Activated CD4-positive, alpha-beta T cell treated with anti-CD3 and anti-CD28 coated beads, Interleukin-2, amount 50 U/mL, for 16 hours (primary cell): ENCODE measurements at regions not wholly inside any gene's neighbourhood (a gene's known extent, or its start where the extent isn't known, plus 50 kb on each side); places are given as distances from the start of the nearest gene placed in this dataset.
"Not testable (repeated sequence)": the region's sequence is repeated elsewhere in the genome, so short reads cannot be mapped to it uniquely, and the experiment has no call there.

Experiments used
- DNase-seq: peaks from one replicate; pipeline ENCODE4 v3.0.0-alpha.2; 2020

DNA sequence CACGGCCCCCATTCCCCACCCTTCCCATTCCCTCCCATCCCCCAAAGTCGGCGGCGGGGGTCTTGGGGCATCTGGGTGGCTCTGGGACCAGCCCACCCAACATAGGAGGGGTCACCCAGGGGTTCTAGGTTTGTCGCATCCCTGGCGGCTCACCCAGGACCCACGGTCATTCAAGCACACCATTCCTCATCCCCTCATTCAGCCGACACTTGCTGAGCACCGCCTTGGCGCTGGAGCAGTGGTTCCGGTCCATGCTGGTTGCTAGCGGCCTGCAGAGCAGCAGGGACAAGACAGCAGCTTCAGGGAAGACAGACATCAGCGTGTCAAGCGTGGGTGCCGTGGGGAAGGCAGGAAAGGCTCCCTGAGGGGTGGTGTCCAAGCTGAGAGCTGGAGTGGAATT is 50.5 kb upstream of the OTOS start:
- DNase-seq: no peak

GRCh38 chr2:240192661-240193060 is 52.2 kb upstream of the OTOS start:
- no peak for DNase-seq

DNA sequence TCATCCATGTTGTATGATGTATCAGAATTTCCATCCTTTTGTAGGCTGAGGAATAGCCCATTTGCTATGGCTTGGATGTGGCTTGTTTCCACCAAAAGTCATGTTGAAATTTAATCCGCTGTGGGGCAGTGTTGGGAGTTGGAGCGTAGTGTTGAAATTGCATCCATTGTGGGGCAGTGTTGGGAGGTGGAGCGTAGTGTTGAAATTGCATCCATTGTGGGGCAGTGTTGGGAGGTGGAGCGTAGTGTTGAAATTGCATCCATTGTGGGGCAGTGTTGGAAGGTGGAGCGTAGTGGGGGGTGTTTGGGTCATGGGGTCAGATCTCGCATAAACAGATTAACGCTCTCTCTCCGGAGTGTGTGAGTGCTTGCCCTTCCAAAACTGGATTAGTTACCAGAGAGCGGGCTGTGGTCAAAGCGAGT is 53.9 kb upstream of the OTOS start:
- not testable (repeated sequence) for DNase-seq

- no peak for DNase-seq
Observed at GRCh38 chr2:240195316-240195861, 54.9 kb upstream of the OTOS start.

DNA sequence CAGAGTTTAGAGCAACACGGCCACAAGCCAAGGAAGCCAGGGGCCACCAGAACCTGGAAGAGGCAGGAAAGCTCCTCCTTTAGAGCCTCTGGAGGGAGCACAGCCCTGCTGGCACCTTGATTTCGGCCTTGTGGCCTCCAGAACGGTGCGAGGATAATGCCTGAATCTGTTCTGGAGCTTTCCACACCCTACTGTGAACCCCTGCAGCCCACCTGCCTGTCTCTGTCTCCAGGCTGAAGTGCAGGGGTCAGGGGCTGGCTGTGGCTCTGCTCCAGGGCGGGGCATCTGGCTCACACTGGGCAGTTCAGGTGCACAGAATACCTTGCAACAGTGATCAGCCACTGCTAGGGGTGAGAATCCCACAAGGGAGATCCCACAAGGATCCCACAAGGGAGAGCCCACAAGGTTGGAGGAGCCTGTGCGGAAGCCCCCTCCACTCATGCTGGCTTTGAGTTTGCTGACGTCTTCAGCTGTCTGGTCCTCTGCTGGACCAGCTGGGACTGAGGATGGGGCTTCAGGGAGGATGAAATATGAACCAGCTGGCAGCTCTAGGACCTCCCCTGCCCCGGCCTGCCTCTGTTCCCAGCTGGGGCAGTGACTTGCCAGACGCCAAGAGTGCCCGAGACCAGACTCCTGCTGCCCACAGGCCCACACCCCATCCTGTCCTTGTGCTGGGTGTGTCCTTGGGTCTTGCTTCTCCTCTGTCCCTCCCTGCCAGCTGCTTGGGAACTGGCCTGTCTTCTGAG is 56.4 kb upstream of the OTOS start:
- DNase-seq: no peak

- DNase-seq: no peak
Observed at GRCh38 chr2:240197462-240198139, 57.1 kb upstream of the OTOS start.

- DNase-seq: no peak
Observed at GRCh38 chr2:240198226-240198625, 57.8 kb upstream of the OTOS start.

DNA sequence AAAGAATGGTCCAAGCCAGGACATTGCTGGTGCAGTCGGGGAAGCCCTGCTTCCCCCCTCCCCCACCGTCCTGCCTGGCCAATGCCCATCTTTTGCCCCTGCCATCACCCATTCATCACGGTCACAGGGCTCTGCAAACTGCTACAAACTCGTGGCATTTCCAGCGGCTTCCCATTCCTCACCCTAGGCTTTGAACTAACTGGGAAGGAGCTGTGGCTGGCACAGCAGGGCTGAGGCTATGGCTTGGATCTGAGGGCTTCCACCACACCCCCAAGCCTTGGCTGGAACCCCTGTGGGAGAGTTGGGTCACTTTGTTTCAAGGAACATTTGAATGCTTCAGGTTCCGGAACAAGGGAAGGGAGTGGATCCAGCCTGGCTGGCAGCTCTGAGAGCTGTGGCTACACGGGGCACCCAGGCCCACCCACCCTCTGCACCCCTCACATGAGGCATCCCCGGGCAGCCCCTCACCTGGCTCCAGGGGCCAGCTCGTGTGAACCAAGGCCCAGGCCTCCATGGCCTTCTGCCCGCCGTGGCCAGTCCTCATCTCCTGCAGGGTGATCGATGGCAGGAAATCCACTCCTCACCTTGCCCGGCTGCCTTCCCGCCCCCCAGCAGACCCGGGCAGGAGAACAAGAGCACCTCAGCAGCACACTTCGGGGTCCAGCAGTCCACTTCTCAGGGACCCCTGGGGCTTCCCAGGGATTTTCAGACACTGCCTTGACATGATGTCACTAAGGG is 58.8 kb upstream of the OTOS start:
- DNase-seq: no peak

DNA sequence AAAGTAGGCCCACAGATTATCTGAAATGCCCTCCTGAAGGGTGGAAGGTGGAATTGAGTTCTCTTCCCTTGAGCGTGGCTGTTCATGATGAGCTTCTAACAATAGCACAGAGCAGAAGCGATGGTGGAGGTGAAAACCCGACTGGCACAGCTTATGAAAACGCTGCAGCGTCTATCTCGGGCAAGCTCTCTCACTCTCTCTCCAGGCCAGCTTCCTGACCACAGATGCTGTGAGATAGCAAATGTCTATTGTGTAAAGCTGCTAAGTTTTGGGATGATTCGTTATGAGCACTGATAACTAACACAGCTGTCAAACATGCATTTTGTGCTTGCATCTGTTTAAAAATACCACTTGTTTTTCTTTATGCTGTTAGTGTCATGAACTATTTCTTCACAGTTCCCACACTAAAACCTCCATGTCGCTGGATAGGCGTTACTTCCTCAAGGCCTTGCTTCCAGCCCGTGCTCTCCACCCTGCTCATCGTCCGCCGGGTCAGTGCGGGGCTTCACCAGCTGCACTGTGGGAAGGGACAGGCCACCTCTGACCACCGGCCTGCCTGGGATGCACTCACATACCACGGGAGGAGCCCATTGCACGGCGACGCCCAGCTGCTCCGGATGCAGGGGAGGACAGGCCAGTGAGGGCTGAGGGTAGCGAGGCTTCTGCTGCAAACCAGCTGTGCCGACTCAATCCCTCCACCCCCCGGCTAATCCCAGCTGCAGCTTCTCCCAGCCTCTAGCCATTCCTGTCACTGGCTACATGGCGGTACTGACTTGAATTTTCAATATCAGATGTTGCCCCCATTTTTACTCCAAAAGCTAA is 60.0 kb upstream of the OTOS start:
- DNase-seq: peak; percentile 25

DNA sequence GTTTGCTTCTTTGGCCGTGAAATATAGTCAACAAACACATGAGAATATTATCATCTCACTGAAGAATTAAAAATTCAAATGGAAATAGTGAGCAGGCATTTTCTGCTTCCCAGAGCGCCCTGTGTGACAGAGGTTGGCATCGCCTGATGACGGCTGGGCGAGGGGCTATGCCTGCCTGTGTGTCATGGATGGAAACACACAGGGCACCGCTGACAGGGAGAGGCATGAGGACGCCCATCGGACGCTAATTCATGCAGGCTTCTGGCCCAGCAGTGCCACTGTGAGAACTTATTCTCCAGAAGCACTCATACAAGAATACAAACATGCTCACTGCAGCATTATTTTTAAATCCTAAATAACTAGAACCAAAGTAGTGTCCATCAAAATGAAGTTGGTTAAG is 61.4 kb upstream of the OTOS start:
- no peak for DNase-seq

DNA sequence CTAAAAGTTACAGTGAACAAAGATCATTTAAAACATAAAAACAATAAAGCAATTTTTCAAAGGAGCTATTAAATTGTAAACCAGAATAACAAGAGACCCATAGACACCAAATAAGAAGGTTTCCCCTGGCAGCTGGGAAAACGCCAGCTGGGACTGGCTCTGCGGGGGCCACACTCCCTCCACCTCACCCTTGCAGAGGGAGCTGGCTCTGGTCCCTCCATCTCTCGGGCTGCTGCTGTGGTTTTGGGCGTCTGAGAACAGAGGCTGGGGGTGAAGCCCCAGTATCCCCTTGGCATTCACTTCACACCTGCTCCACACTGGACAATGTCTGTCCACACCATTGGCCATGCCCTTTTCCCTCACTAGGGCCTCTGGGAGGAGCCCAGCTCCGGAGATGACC is 62.1 kb upstream of the OTOS start:
- no peak for DNase-seq

GRCh38 chr2:240203031-240203787 is 62.8 kb upstream of the OTOS start:
- no peak for DNase-seq

- no peak for DNase-seq
Observed at GRCh38 chr2:240203788-240204270, 63.4 kb upstream of the OTOS start.

GRCh38 chr2:240204431-240205276 is 64.2 kb upstream of the OTOS start:
- DNase-seq: no peak

- peak; percentile 49 for DNase-seq
Observed at GRCh38 chr2:240205348-240205747, 64.9 kb upstream of the OTOS start.

- DNase-seq: no peak
Observed at GRCh38 chr2:240205772-240206171, 65.3 kb upstream of the OTOS start.

- no peak for DNase-seq
Observed at GRCh38 chr2:240206630-240207029, 66.2 kb upstream of the OTOS start.

DNA sequence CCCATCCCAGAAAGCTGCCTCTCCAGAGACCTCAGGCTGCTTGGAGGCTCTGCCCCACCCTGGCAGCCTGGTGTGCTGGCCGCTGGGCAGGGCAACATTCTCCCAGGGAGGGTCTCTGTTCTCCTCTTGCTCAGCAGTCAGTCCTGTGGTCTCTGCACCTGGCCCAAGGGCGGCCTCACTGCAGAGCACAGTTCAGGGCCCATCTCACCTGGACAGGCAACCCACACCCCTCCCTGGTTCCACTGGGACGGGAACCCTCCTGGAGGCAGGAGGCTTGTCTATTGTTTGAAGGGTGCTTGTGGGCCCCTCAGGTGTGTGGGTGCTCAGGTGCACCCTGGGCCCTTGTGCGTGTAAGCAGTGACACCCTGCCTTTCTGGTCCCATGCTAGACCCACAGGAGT is 67.2 kb upstream of the OTOS start:
- no peak for DNase-seq

DNA sequence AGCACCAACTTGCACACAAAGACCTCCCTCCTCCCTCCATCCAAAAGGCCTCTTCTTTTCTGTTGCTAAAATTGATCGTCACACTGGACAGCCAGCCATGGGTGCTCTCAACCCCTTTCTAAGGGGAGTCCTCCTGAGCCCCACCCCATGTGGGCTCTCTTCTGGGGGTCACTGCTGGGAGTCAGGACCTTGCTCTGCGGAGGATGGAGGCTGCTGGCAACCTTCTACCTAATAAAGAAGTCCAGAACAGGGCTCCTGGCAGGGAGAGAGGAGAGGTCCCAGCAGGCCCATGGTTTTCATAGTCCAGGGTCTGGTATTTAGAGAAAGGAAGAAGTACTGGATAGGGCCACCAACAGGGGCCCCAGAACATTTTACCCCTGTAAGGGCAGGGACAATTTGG is 67.6 kb upstream of the OTOS start:
- DNase-seq: no peak

DNA sequence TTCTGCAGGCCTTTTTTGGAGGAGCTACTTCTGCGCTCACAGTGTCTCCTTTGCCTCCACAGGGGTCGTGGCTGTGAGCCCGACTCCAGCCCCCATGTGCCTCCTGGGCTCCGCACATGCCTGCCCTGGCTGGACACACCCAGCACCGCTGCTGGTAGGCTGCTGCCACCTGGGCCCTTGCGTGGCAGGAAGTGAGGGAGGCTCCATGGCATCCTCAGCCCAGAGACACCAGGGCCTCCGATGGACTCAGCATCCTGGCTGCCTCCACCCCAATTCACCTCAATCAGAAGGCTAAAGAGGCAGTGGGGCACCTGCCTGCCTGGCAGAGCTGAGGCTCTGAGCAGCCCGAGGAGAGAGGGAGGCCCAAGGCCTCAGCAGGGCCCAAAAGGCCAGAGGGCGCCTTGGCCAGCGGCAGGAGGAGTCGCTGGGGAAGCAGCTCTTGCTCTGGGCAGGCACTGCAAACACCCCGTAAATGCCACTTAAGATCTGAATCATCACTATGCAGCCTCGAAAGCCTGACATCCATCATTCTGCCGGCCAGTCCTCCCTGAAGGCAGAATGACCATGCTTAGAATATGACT is 68.3 kb upstream of the OTOS start:
- no peak for DNase-seq
